Right cardiac atrium (tissue), 5 donors: ENCODE measurements at regions not wholly inside any gene's neighbourhood (a gene's known extent, or its start where the extent isn't known, plus 50 kb on each side); places are given as distances from the start of the nearest gene placed in this dataset.

Source experiments
- ATAC-seq, 2 donors: fragments of 200-7000 bp; cut with Tn5 transposase; one replicate each; pipeline versions ENCODE4 v1.8.0 to v1.9.1; 2020; ENCODE audit warnings: moderate library complexity in 2 of 2, mild to moderate bottlenecking in 1 of 2
- DNase-seq, 3 donors: peaks; one replicate each; pipeline ENCODE4 v3.0.0-alpha.2; 2020
- H3K27ac ChIP-seq: one replicate; pipeline ENCODE4 v1.5.1; 2013; ENCODE audit warnings: mild to moderate bottlenecking, low read length, control low read depth, moderate library complexity
- H3K27me3 ChIP-seq: one replicate; pipeline ENCODE4 v1.6.1; 2013; ENCODE audit not compliant: control insufficient read depth, insufficient read depth
- H3K4me1 ChIP-seq: one replicate; pipeline ENCODE4 v1.6.1; 2013; ENCODE audit warnings: low read length; ENCODE audit not compliant: control insufficient read depth, insufficient read depth
- H3K4me3 ChIP-seq: one replicate; pipeline ENCODE4 v1.5.1; 2013; ENCODE audit warnings: low read length, control low read depth
- H3K9me3 ChIP-seq: one replicate; pipeline ENCODE4 v1.6.1; 2013; ENCODE audit warnings: low read length; ENCODE audit not compliant: control insufficient read depth
- WGBS: extraction: QIAGEN DNeasy Blood & Tissue Kit; methylation state at CpG from one replicate; pipeline ENCODE4 v1.1.7; 2013; 5-methylcytosine and 5-hydroxymethylcytosine counted together
- intact Hi-C, 4 donors: fragments of 100-400 bp; cut with DNase I; formaldehyde crosslinking; loops; one replicate each; pipeline versions ENCODE4 v1.11.0 to v1.14.0; 2022 to 2023
- donor health status: healthy with polysubstance abuse.
- donor health status: DM: no; HTN: yes; CAD: no.
- donor health status: DM: no; HTN: no; CAD: no.
- donor health status: DM: no; HTN: yes; CAD: no; lungs with severe emphysema.
- donor health status: DM: yes; HTN: yes; CAD: no.

- Histone ChIP-seq H3K27me3 (no peaks in the 10 kb centered on the region), H3K4me1 (peaks cover 4% of the 10 kb centered on the region), H3K9me3 (no peaks in the 10 kb centered on the region), H3K4me3 (no peak overlapping the region), H3K27ac (no peak overlapping the region)
- intact Hi-C loops = loop anchor here in 3 of 4 donors (5.0 to 10.0 kb wide), 4 partner anchors 63 to 281 kb away; partner anchors contain the start of gene S1PR3 (in 1 of the 3)
- WGBS = 98% methylated on average over 1 of the region's 1 CpG
- ATAC-seq (no peak), DNase-seq (no peak)
Measured at GRCh38 chr9:88721495-88722279, 186.7 kb downstream of the NXNL2 start.

GRCh38 chr9:88722753-88723152 is 187.8 kb downstream of the NXNL2 start:
- intact Hi-C loops = loop anchor here in 3 of 4 donors (5.0 to 10.0 kb wide), 4 partner anchors 62 to 280 kb away; partner anchors contain the start of gene S1PR3 (in 1 of the 3)
- ATAC-seq (peak in 1 of 2 donors; percentile 44), DNase-seq (no peak)
- H3K27ac ChIP-seq = no peak overlapping the region
- no peaks in the 10 kb centered on the region for H3K9me3 ChIP-seq
- H3K27me3 ChIP-seq = no peaks in the 10 kb centered on the region
- H3K4me1 ChIP-seq = peaks cover 4% of the 10 kb centered on the region
- WGBS = 78% methylated on average over 2 of the region's 2 CpGs
- no peak overlapping the region for H3K4me3 ChIP-seq

- Histone ChIP-seq H3K27ac (no peak overlapping the region), H3K4me1 (peaks cover 4% of the 10 kb centered on the region), H3K9me3 (no peaks in the 10 kb centered on the region), H3K4me3 (no peak overlapping the region), H3K27me3 (no peaks in the 10 kb centered on the region)
- no peak for DNase-seq
- no peak for ATAC-seq
- intact Hi-C loops = loop anchor here in 3 of 4 donors (5.0 to 10.0 kb wide), 4 partner anchors 61 to 279 kb away; partner anchors contain the start of gene S1PR3 (in 1 of the 3)
Measured at GRCh38 chr9:88723751-88724150, 188.8 kb downstream of the NXNL2 start.

GRCh38 chr9:88724331-88724730 is 189.4 kb downstream of the NXNL2 start:
- H3K4me3 ChIP-seq = no peak overlapping the region
- peaks cover 4% of the 10 kb centered on the region for H3K4me1 ChIP-seq
- intact Hi-C loops = loop anchor here in 3 of 4 donors (5.0 to 10.0 kb wide), 4 partner anchors 60 to 278 kb away; partner anchors contain the start of gene S1PR3 (in 1 of the 3)
- ATAC-seq (peak; percentile 64 to 81), DNase-seq (peak in 1 of 3 donors; percentile 73)
- H3K27ac ChIP-seq = no peak overlapping the region
- 22% methylated on average over 5 of the region's 5 CpGs for WGBS
- H3K9me3 ChIP-seq = no peaks in the 10 kb centered on the region
- no peaks in the 10 kb centered on the region for H3K27me3 ChIP-seq

- no peaks in the 10 kb centered on the region for H3K27me3 ChIP-seq
- no peak overlapping the region for H3K4me3 ChIP-seq
- H3K27ac ChIP-seq = no peak overlapping the region
- H3K9me3 ChIP-seq = no peaks in the 10 kb centered on the region
- H3K4me1 ChIP-seq = peaks cover 4% of the 10 kb centered on the region
- 63% methylated on average over 3 of the region's 3 CpGs for WGBS
- no peak for DNase-seq
- ATAC-seq = no peak
- intact Hi-C loops = loop anchor here in 3 of 4 donors (10.0 kb wide), 3 partner anchors 59 to 269 kb away; partner anchors contain the start of gene S1PR3 (in 1 of the 3)
Measured at GRCh38 chr9:88725300-88726019, 190.5 kb downstream of the NXNL2 start.

- Histone ChIP-seq H3K27me3 (no peaks in the 10 kb centered on the region), H3K4me1 (peaks cover 4% of the 10 kb centered on the region), H3K4me3 (no peak overlapping the region), H3K27ac (no peak overlapping the region), H3K9me3 (no peaks in the 10 kb centered on the region)
- ATAC-seq (no peak), DNase-seq (no peak)
- intact Hi-C loops = loop anchor here in 3 of 4 donors (10.0 kb wide), 3 partner anchors 58 to 268 kb away; partner anchors contain the start of gene S1PR3 (in 1 of the 3)
- WGBS = 98% methylated on average over 2 of the region's 2 CpGs
Measured at GRCh38 chr9:88726803-88727202, 191.8 kb downstream of the NXNL2 start.

GRCh38 chr9:88730780-88731179 is 195.8 kb downstream of the NXNL2 start:
- Histone ChIP-seq H3K4me3 (no peak overlapping the region), H3K4me1 (peaks cover 6% of the 10 kb centered on the region), H3K27ac (no peak overlapping the region), H3K27me3 (no peaks in the 10 kb centered on the region), H3K9me3 (no peaks in the 10 kb centered on the region)
- 91% methylated on average over 1 of the region's 1 CpG for WGBS
- no peak for ATAC-seq
- intact Hi-C loops = loop anchor here in 1 of 4 donors (10.0 kb wide), 1 partner anchor 136 kb away; no protein-coding TSS in a partner anchor
- no peak for DNase-seq

GRCh38 chr9:88732128-88732527 is 197.2 kb downstream of the NXNL2 start:
- H3K4me1 ChIP-seq = peaks cover 6% of the 10 kb centered on the region
- ATAC-seq = peak; percentile 80 to 84
- H3K27ac ChIP-seq = no peak overlapping the region
- no peaks in the 10 kb centered on the region for H3K27me3 ChIP-seq
- WGBS = 61% methylated on average over 4 of the region's 4 CpGs
- no peak for DNase-seq
- intact Hi-C loops = loop anchor here in 1 of 4 donors (10.0 kb wide), 1 partner anchor 137 kb away; no protein-coding TSS in a partner anchor
- no peak overlapping the region for H3K4me3 ChIP-seq
- H3K9me3 ChIP-seq = no peaks in the 10 kb centered on the region

GRCh38 chr9:88733651-88734421 is 198.9 kb downstream of the NXNL2 start:
- ATAC-seq (peak; percentile 72 to 73), DNase-seq (peak; percentile 90 to 96 (median 91))
- Histone ChIP-seq H3K27me3 (no peaks in the 10 kb centered on the region), H3K27ac (peak overlapping the region; percentile 61), H3K4me1 (peaks cover 6% of the 10 kb centered on the region), H3K9me3 (no peaks in the 10 kb centered on the region), H3K4me3 (no peak overlapping the region)
- intact Hi-C loops = loop anchor here in 1 of 4 donors (10.0 kb wide), 1 partner anchor 139 kb away; no protein-coding TSS in a partner anchor
- 57% methylated on average over 8 of the region's 8 CpGs for WGBS

GRCh38 chr9:88734527-88734926 is 199.5 kb downstream of the NXNL2 start:
- Histone ChIP-seq H3K9me3 (no peaks in the 10 kb centered on the region), H3K4me1 (peaks cover 6% of the 10 kb centered on the region), H3K27me3 (no peaks in the 10 kb centered on the region), H3K4me3 (no peak overlapping the region), H3K27ac (no peak overlapping the region)
- ATAC-seq (no peak), DNase-seq (no peak)
- intact Hi-C loops = loop anchor here in 1 of 4 donors (10.0 kb wide), 1 partner anchor 140 kb away; no protein-coding TSS in a partner anchor
